GM23338 (cell line): ENCODE measurements at regions not wholly inside any gene's neighbourhood (a gene's known extent, or its start where the extent isn't known, plus 50 kb on each side); places are given as distances from the start of the nearest gene placed in this dataset.
"Not testable (repeated sequence)": the region's sequence is repeated elsewhere in the genome, so short reads cannot be mapped to it uniquely, and the experiment has no call there.

ENCODE experiments used
- CREB1 ChIP-seq: fragments of 250-450 bp; sonication (Bioruptor Pico); IDR thresholded peaks from 2 replicates; pipeline ENCODE4 v1.5.0; 2020; ENCODE audit warnings: low read depth, mild to moderate bottlenecking, moderate library complexity
- CTCF ChIP-seq, 2 experiments: fragments of 200-600 bp in 1 of 2; sonication (generic) in 1 of 2; conservative IDR thresholded peaks; 2 replicates each; pipeline versions ENCODE4 v1.5.1 to v1.6.1; 2016 to 2017; ENCODE audit warnings: antibody characterized with exemption in 2 of 2, low read depth in 2 of 2, mild to moderate bottlenecking in 2 of 2, moderate library complexity in 1 of 2
- ETS1 ChIP-seq: IDR thresholded peaks from 2 replicates; pipeline ENCODE4 v1.6.1; 2016; ENCODE audit warnings: antibody characterized with exemption
- EZH2 ChIP-seq: fragments of 200-600 bp; sonication (generic); IDR thresholded peaks from one replicate; pipeline ENCODE4 v1.8.0; 2017; ENCODE audit warnings: antibody characterized with exemption, mild to moderate bottlenecking, low read depth; ENCODE audit not compliant: unreplicated experiment
- EZH2phosphoT487 ChIP-seq: fragments of 200-600 bp; sonication (generic); IDR thresholded peaks from one replicate; pipeline ENCODE4 v1.8.1; 2018; ENCODE audit warnings: antibody characterized with exemption; ENCODE audit not compliant: unreplicated experiment
- JUNB ChIP-seq: IDR thresholded peaks from one replicate; pipeline ENCODE4 v1.6.1; 2016; ENCODE audit warnings: antibody characterized with exemption; ENCODE audit not compliant: unreplicated experiment
- NANOG ChIP-seq: IDR thresholded peaks from 2 replicates; pipeline ENCODE4 v1.6.1; 2016; ENCODE audit warnings: antibody characterized with exemption, borderline replicate concordance
- POLR2AphosphoS5 ChIP-seq: IDR thresholded peaks from 2 replicates; pipeline ENCODE4 v1.6.1; 2016; ENCODE audit warnings: antibody characterized with exemption, low read depth
- REST ChIP-seq: IDR thresholded peaks from one replicate; pipeline ENCODE4 v1.6.1; 2018; ENCODE audit warnings: antibody characterized with exemption; ENCODE audit not compliant: unreplicated experiment
- ZNF331 ChIP-seq: fragments of 250-450 bp; sonication (Bioruptor Pico); IDR thresholded peaks from 2 replicates; pipeline ENCODE4 v1.5.0; 2020; ENCODE audit warnings: low read depth, mild to moderate bottlenecking, moderate library complexity

GRCh38 chr6:91881791-91882190, 1294.9 kb upstream of the MAP3K7 start:
- TF ChIP-seq CTCF (conservative IDR thresholded peaks at IDR 0.05; ENCODE audit: low read depth in 2 of 2); EZH2; POLR2AphosphoS5; CREB1; ZNF331 (CRISPR knock-in tag); REST; ETS1; NANOG; JUNB; EZH2phosphoT487: not testable (repeated sequence)
